ENCODE measurements at regions not wholly inside any gene's neighbourhood (a gene's known extent, or its start where the extent isn't known, plus 50 kb on each side); places are given as distances from the start of the nearest gene placed in this dataset.
"Not testable (repeated sequence)": the region's sequence is repeated elsewhere in the genome, so short reads cannot be mapped to it uniquely, and the experiment has no call there.

GRCh38 chr10:47711428-47711827, 52.0 kb downstream of the SYT15B start:
- DNase-seq = not testable (repeated sequence)

GRCh38 chr10:47710443-47710842, 52.9 kb downstream of the SYT15B start:
- DNase-seq = not testable (repeated sequence)

GRCh38 chr10:47705698-47706414, 57.5 kb downstream of the SYT15B start:
- not testable (repeated sequence) for DNase-seq

GRCh38 chr10:47701285-47701684, 62.1 kb downstream of the SYT15B start:
- DNase-seq = not testable (repeated sequence)

GRCh38 chr10:47699854-47700253, 63.5 kb downstream of the SYT15B start:
- not testable (repeated sequence) for DNase-seq

GRCh38 chr10:47696170-47696569, 67.2 kb downstream of the SYT15B start:
- not testable (repeated sequence) for DNase-seq

- not testable (repeated sequence) for DNase-seq
Observed at GRCh38 chr10:47695149-47695548, 68.2 kb downstream of the SYT15B start.

GRCh38 chr10:47690304-47690703, 73.1 kb downstream of the SYT15B start:
- not testable (repeated sequence) for DNase-seq

- DNase-seq = not testable (repeated sequence)
Observed at GRCh38 chr10:47683826-47684475, 79.4 kb downstream of the SYT15B start.

GRCh38 chr10:47681638-47681990, 81.8 kb downstream of the SYT15B start:
- not testable (repeated sequence) for DNase-seq

GRCh38 chr10:47680848-47681637, 82.3 kb downstream of the SYT15B start:
- DNase-seq = not testable (repeated sequence)

GRCh38 chr10:47676102-47676501, 87.3 kb downstream of the SYT15B start:
- not testable (repeated sequence) for DNase-seq

GRCh38 chr10:47675577-47675976, 87.8 kb downstream of the SYT15B start:
- not testable (repeated sequence) for DNase-seq

- not testable (repeated sequence) for DNase-seq
Observed at GRCh38 chr10:47673128-47673527, 90.3 kb downstream of the SYT15B start.

GRCh38 chr10:47670857-47671256, 92.5 kb downstream of the SYT15B start:
- not testable (repeated sequence) for DNase-seq

GRCh38 chr10:47661955-47662577, 101.3 kb downstream of the SYT15B start:
- not testable (repeated sequence) for DNase-seq

GRCh38 chr10:47656732-47657131, 106.7 kb downstream of the SYT15B start:
- not testable (repeated sequence) for DNase-seq

GRCh38 chr10:47654161-47654560, 109.2 kb downstream of the SYT15B start:
- DNase-seq = not testable (repeated sequence)

- DNase-seq = not testable (repeated sequence)
Observed at GRCh38 chr10:47648594-47648993, 114.8 kb downstream of the SYT15B start.

- DNase-seq = not testable (repeated sequence)
Observed at GRCh38 chr10:47647523-47648101, 115.8 kb downstream of the SYT15B start.

GRCh38 chr10:47646686-47647273, 116.6 kb downstream of the SYT15B start:
- peak; percentile 21 for DNase-seq

GRCh38 chr10:47626975-47627374, 103.5 kb upstream of the AGAP9 start:
- not testable (repeated sequence) for DNase-seq

Data from CD4-positive, alpha-beta T cell treated with Interleukin-17A for 4 hours (primary cell).